HFFc6 (cell line): ENCODE measurements at regions not wholly inside any gene's neighbourhood (a gene's known extent, or its start where the extent isn't known, plus 50 kb on each side); places are given as distances from the start of the nearest gene placed in this dataset.

ENCODE experiments used
- DNase-seq: peaks from one replicate; pipeline ENCODE4 v3.0.0-alpha.2; 2018
- H3K27ac Mint-ChIP-seq: 2 replicates; pipeline ENCODE4 v1.8.0; 2020; ENCODE audit warnings: mild to moderate bottlenecking, mixed read lengths
- H3K27me3 Mint-ChIP-seq: 2 replicates; pipeline ENCODE4 v1.8.0; 2021; ENCODE audit warnings: mild to moderate bottlenecking, moderate library complexity, mixed read lengths; ENCODE audit not compliant: insufficient read depth
- H3K36me3 Mint-ChIP-seq: 2 replicates; pipeline ENCODE4 v1.8.0; 2021; ENCODE audit warnings: low read depth, mixed read lengths
- H3K4me1 Mint-ChIP-seq: 2 replicates; pipeline ENCODE4 v1.8.0; 2020; ENCODE audit warnings: low read depth, mixed read lengths
- H3K4me3 Mint-ChIP-seq: 2 replicates; pipeline ENCODE4 v1.8.0; 2020; ENCODE audit warnings: mild to moderate bottlenecking, moderate library complexity, mixed read lengths
- H3K9me3 Mint-ChIP-seq: 2 replicates; pipeline ENCODE4 v1.8.0; 2020; ENCODE audit warnings: mild to moderate bottlenecking, mixed read lengths
- CTCF ChIP-seq: fragments of 200-600 bp; sonication (generic); IDR thresholded peaks from 2 replicates; pipeline ENCODE4 v1.5.0; 2021; ENCODE audit warnings: antibody characterized with exemption, mild to moderate bottlenecking

GRCh38 chr5:23157716-23158115 lies 304.6 kb upstream of the CDH12 start:
- Mint-ChIP-seq H3K27me3 (peaks cover 2% of the 10 kb centered on the region; the same call in 1 of the 2 replicates), H3K4me1 (no peaks in the 10 kb centered on the region), H3K4me3 (no peak overlapping the region), H3K27ac (no peak overlapping the region), H3K36me3 (no peaks in the 10 kb centered on the region), H3K9me3 (peaks cover 32% of the 10 kb centered on the region)
- TF ChIP-seq CTCF: no peak
- DNase-seq: no peak

GRCh38 chr5:23157169-23157568 lies 304.0 kb upstream of the CDH12 start:
- Mint-ChIP-seq H3K4me1 (no peaks in the 10 kb centered on the region), H3K36me3 (no peaks in the 10 kb centered on the region), H3K4me3 (no peak overlapping the region), H3K27ac (no peak overlapping the region), H3K27me3 (peaks cover 2% of the 10 kb centered on the region; the same call in 1 of the 2 replicates), H3K9me3 (peaks cover 31% of the 10 kb centered on the region)
- no peak for DNase-seq
- TF ChIP-seq CTCF: no peak

- Mint-ChIP-seq H3K27me3 (no peaks in the 10 kb centered on the region), H3K9me3 (peaks cover 76% of the 10 kb centered on the region), H3K4me1 (no peaks in the 10 kb centered on the region), H3K4me3 (no peak overlapping the region), H3K27ac (no peak overlapping the region), H3K36me3 (peaks cover 5% of the 10 kb centered on the region)
- no peak for TF ChIP-seq CTCF
- no peak for DNase-seq
Observed at GRCh38 chr5:23147625-23148024, 294.5 kb upstream of the CDH12 start.

GRCh38 chr5:23146183-23146582 lies 293.0 kb upstream of the CDH12 start:
- H3K36me3 Mint-ChIP-seq: peaks cover 5% of the 10 kb centered on the region
- no peak overlapping the region for H3K27ac Mint-ChIP-seq
- H3K4me3 Mint-ChIP-seq: no peak overlapping the region
- no peak for TF ChIP-seq CTCF
- DNase-seq: no peak
- peaks cover 75% of the 10 kb centered on the region for H3K9me3 Mint-ChIP-seq
- no peaks in the 10 kb centered on the region for H3K27me3 Mint-ChIP-seq
- no peaks in the 10 kb centered on the region for H3K4me1 Mint-ChIP-seq

- Mint-ChIP-seq H3K9me3 (peaks cover 33% of the 10 kb centered on the region), H3K4me3 (no peak overlapping the region), H3K27ac (no peak overlapping the region), H3K4me1 (no peaks in the 10 kb centered on the region), H3K36me3 (no peaks in the 10 kb centered on the region; the same call in 1 of the 2 replicates), H3K27me3 (no peaks in the 10 kb centered on the region)
- no peak for DNase-seq
- peak; percentile 18; the same call in 1 of the 2 replicates for TF ChIP-seq CTCF
Observed at GRCh38 chr5:23139338-23140171, 286.4 kb upstream of the CDH12 start.
